Stimulated activated CD8-positive, alpha-beta memory T cell treated with anti-CD3 and anti-CD28 coated beads, Interleukin-7, amount 100 ng/mL, for 1 hour (primary cell): ENCODE measurements at regions not wholly inside any gene's neighbourhood (a gene's known extent, or its start where the extent isn't known, plus 50 kb on each side); places are given as distances from the start of the nearest gene placed in this dataset.

Experiments used
- DNase-seq, 2 donors: peaks; one replicate each; pipeline ENCODE4 v3.0.0-alpha.2; 2020; ENCODE audit warnings: low read depth in 2 of 2

- no peak for DNase-seq
Observed at GRCh38 chr11:70672991-70673653, 274.8 kb downstream of the CTTN start.

GRCh38 chr11:70674605-70675004 is 276.3 kb downstream of the CTTN start:
- no peak for DNase-seq

GRCh38 chr11:70675697-70676374 is 277.5 kb downstream of the CTTN start:
- no peak for DNase-seq

DNA sequence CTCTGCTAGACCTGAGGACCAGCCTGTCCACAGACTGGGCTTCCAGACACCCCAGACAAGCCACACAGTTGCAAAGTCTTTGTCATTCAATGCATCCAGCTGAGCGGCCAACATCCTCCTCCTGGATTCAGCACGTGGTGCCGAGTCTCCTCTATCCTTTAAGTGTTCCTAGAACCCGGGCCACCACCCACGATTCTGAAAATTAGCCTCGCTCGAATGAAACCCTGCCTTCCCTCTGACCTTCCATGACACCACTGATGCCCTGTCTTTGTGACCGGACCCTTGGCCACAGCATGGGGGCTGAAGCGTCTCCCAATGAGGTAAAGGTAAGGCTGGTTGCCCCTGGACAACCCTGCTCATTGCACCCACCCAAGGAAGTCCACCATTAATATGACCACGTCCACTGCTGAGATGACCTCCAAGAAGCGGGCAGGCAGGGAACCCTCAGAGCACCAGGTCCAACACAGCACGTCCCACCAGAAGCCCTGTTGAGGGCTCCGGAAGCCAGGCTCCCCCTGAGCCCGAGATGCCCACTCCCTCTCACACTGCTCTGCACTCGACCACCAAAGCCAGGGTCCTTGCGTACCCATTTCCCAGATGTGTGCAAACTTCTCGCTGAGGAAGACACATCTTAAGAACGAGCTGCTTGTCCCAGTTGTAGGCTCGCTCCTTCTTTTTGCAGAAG is 279.0 kb downstream of the CTTN start:
- no peak for DNase-seq

DNA sequence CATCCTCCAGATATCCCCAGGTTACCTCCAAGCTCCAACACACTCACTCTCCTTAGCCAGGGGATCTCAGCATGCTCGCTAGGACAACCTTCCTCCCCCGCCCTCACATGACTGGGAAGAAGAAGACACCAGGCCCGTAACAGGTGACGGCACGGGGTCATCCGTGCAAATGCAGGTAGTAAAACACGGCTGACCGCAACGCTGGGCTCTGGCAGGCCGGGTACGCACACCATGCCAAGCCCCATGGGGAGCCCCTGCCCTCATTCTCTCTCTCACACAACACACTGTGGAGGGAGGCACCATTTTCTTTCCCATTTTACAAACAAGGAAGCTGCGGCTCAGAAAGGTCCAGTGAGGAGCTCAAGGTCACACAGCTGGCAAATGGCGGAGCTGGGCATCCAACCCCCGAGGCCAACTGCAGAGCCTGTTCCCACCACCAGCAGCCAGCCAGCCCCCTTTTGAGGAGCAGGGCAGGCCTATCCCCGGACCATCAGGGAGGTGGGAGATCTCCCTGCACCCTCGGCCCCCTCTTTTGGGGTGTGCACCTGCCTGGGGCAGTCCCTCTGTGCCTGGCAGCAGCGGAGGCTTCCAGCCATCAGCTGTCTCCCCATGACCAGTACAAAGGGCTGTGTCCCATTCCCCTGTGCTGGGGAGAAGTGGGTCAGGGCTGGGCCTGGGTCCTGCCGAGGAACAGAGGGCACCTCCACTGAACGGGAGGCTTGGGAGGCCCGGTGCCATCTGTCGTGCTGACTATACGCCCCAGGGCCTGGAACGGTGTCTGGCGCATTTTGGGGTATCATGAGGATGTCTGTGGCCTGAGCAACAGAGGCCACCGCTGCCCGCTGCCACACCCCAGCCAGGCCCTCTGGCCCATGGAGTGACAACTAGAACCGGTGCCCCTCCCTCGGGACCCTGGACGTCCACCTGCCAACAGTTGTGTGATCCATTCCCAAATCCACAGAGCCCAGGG is 280.9 kb downstream of the CTTN start:
- DNase-seq = no peak

DNA sequence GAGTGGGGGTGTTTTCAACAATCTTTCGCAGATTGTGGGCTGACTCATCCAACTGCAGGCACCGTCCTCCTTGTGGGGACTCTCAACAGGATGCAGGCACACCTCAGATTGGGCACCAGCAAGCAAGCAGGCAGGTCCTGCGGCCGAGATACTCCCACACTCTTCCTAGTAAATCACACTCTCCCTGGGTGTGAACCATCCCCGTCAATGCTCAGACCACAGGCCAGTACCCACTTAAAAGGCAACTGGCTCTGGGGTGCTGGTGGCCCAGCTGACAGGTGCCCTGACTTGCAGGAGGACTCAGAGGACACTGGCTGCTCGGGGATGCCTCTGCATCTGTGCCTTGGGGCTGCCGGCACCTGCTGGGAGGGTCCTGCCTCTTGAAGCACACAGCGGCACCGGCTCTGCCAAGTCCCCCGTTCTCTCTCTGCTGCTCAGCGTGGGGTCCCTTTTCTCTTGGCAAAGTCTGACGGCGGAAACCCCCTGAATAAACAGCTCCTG is 282.5 kb downstream of the CTTN start:
- DNase-seq = no peak

- DNase-seq = no peak
Observed at GRCh38 chr11:70682056-70682455, 283.7 kb downstream of the CTTN start.

DNA sequence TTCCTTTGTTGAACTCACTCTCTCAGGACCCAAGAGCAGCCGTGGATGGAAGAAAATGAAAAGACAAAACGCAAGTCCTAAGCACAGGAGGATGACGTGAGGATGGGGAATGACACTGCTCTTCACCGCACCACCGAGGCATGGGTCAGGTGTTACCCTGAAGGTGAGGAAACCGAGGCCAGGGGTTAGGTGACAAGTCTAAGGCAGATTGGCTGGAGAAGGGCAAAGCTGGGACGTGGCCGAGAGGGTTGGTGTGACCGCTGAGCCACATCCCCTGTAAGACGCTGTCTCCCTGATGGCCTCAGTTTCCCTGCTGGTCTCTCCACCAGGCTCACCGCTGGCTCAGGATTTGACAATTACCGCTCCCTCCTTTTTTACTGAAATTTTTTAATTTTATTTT is 284.4 kb downstream of the CTTN start:
- no peak for DNase-seq

- DNase-seq = no peak
Observed at GRCh38 chr11:70687716-70688115, 289.4 kb downstream of the CTTN start.

GRCh38 chr11:70688142-70688541 is 289.8 kb downstream of the CTTN start:
- DNase-seq = no peak

GRCh38 chr11:70689764-70690163 is 291.4 kb downstream of the CTTN start:
- DNase-seq = no peak

- DNase-seq = no peak
Observed at GRCh38 chr11:70692131-70692530, 293.8 kb downstream of the CTTN start.

GRCh38 chr11:70694371-70694770 is 296.0 kb downstream of the CTTN start:
- DNase-seq = no peak

- DNase-seq = no peak
Observed at GRCh38 chr11:70695086-70695960, 297.0 kb downstream of the CTTN start.

DNA sequence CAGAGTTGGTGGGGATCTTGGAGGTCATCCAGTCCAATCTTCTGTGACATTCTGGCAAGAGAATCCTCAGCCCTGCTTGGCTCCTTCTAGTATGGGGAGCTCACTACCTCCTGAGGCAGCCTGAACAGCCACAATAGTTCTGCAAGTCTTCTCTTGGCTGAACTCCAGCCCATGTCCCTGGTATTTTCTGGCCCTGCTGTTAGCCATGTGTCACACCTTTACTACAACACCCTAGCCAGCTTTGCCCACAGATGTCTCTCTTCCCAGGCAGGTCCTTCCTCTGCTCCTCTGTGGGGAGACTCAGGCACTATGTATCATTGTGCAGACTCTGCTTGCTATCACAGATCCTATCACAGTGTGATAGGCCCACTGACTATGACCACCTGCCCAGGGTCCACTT is 297.7 kb downstream of the CTTN start:
- DNase-seq = no peak

- no peak for DNase-seq
Observed at GRCh38 chr11:70696564-70696963, 298.2 kb downstream of the CTTN start.

DNA sequence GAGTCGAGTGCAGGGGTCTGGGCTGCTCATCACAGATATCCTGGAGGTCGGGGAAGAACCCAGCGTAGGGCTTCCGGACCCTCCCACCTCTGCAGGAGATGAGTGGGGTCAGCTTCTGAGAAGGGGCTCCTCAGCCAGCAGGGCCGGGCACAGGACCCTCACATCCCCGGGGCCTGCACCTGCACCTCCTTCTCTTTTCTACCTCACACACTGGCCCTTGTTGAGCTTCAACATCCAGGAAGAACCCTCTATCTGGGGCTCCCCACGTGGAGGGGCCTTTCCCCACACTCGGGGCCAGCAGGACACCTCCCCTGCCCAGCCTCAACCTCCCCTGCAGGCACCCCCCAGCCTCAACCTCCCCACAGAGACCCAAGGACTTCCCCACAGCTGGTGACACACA is 299.4 kb downstream of the CTTN start:
- DNase-seq = no peak

GRCh38 chr11:70698871-70699270 is 300.5 kb downstream of the CTTN start:
- no peak for DNase-seq

- no peak for DNase-seq
Observed at GRCh38 chr11:70699294-70700221, 301.2 kb downstream of the CTTN start.

DNA sequence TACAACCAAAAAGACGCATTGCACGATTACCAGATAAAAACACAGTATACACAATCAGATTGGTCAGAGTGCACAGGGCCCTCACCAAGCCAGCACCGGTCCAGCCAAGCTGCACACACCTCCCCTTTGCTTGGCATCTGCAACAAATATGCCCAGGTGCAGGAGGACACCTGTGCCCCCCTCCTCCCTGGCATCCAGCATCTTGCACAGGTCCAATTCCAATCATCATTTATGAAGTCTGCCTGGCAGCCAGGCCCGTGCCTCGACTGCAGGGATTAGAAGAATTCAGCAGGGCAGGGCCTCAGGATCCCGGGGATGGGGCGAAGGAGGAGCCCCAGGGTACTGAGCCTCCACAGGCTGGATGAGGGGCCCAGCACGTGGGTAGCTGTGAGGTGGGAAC is 302.1 kb downstream of the CTTN start:
- no peak for DNase-seq
